IMR-90 (cell line): ENCODE measurements at regions not wholly inside any gene's neighbourhood (a gene's known extent, or its start where the extent isn't known, plus 50 kb on each side); places are given as distances from the start of the nearest gene placed in this dataset.

Experiments
- ATAC-seq: fragments of 200-7000 bp; cut with Tn5 transposase; 2 replicates; pipeline ENCODE4 v1.9.1; 2020; ENCODE audit warnings: low read depth, mild to moderate bottlenecking, moderate library complexity
- BruUV-seq: library from RNA; stranded (reverse); fragments of 400-500 nt; replicated peaks from 2 replicates; lab custom pipeline; 2021; lab: Mats Ljungman, UMichigan
- CTCF ChIA-PET: fragments of 300-600 bp; formaldehyde crosslinking; extraction: SDS; loops from one replicate; lab custom pipeline; 2021; ENCODE audit warnings: antibody characterized with exemption; lab: Yijun Ruan, JAX
- POLR2A ChIA-PET: fragments of 300-600 bp; sonication (Branson Sonifier 250); formaldehyde crosslinking; loops from one replicate; lab custom pipeline; 2022; ENCODE audit warnings: antibody characterized with exemption; ENCODE audit not compliant: unreplicated experiment; lab: Charles Lee
- DNase-seq: peaks from one replicate; pipeline ENCODE4 v3.0.0; 2013
- H2AFZ ChIP-seq: replicated peaks from 2 replicates; pipeline ENCODE3; 2013; ENCODE audit warnings: low read length, mild to moderate bottlenecking; ENCODE audit not compliant: poor library complexity
- H2AK5ac ChIP-seq: 2 replicates; pipeline ENCODE4 v1.6.1; 2013; ENCODE audit warnings: low read depth, low read length, inconsistent platforms
- H2AK9ac ChIP-seq: replicated peaks from 2 replicates; pipeline ENCODE3; 2013; ENCODE audit warnings: mild to moderate bottlenecking, low read depth, low read length, moderate library complexity; ENCODE audit not compliant: poor library complexity
- H2BK120ac ChIP-seq: 2 replicates; pipeline ENCODE4 v1.6.1; 2013; ENCODE audit warnings: low read depth, low read length, inconsistent platforms
- H2BK15ac ChIP-seq: 3 replicates; pipeline ENCODE4 v1.6.1; 2013; ENCODE audit warnings: low read depth, low read length, inconsistent platforms
- H2BK20ac ChIP-seq: 2 replicates; pipeline ENCODE4 v1.6.1; 2013; ENCODE audit warnings: low read depth, mild to moderate bottlenecking, inconsistent platforms, low read length, moderate library complexity
- H2BK5ac ChIP-seq: 2 replicates; pipeline ENCODE4 v1.6.1; 2013; ENCODE audit warnings: mild to moderate bottlenecking, low read depth, low read length, inconsistent platforms; ENCODE audit not compliant: poor library complexity, severe bottlenecking
- H3K14ac ChIP-seq: replicated peaks from 2 replicates; pipeline ENCODE4 v1.6.1; 2013; ENCODE audit warnings: low read depth, low read length, inconsistent platforms
- H3K18ac ChIP-seq: 2 replicates; pipeline ENCODE4 v1.6.1; 2013; ENCODE audit warnings: low read depth, low read length, control low read depth
- H3K23ac ChIP-seq: 2 replicates; pipeline ENCODE4 v1.6.1; 2013; ENCODE audit warnings: low read depth, low read length, inconsistent platforms
- H3K27ac ChIP-seq: 2 replicates; pipeline ENCODE4 v1.5.1; 2013; ENCODE audit warnings: mild to moderate bottlenecking, control low read depth, low read length; ENCODE audit not compliant: insufficient read depth
- H3K27me3 ChIP-seq: 2 replicates; pipeline ENCODE4 v1.6.1; 2013; ENCODE audit warnings: low read length; ENCODE audit not compliant: control insufficient read depth, insufficient read depth
- H3K36me3 ChIP-seq: 2 replicates; pipeline ENCODE4 v1.6.1; 2013; ENCODE audit warnings: low read length, mixed read lengths; ENCODE audit not compliant: control insufficient read depth, insufficient read depth
- H3K4ac ChIP-seq: 2 replicates; pipeline ENCODE4 v1.6.1; 2013; ENCODE audit warnings: low read depth, low read length, inconsistent platforms
- H3K4me1 ChIP-seq: 2 replicates; pipeline ENCODE4 v1.6.1; 2013; ENCODE audit warnings: low read length, mixed read lengths; ENCODE audit not compliant: control insufficient read depth, insufficient read depth
- H3K4me2 ChIP-seq: 2 replicates; pipeline ENCODE4 v1.6.1; 2013; ENCODE audit warnings: low read depth, mild to moderate bottlenecking, control low read depth, low read length, moderate library complexity
- H3K4me3 ChIP-seq: 2 replicates; pipeline ENCODE4 v1.5.1; 2013; ENCODE audit warnings: low read depth, mild to moderate bottlenecking, control low read depth, low read length, moderate library complexity; ENCODE audit not compliant: insufficient read depth
- H3K56ac ChIP-seq: 2 replicates; pipeline ENCODE4 v1.6.1; 2013; ENCODE audit warnings: low read length, inconsistent platforms; ENCODE audit not compliant: insufficient read depth; ENCODE audit errors: extremely low read depth
- H3K79me1 ChIP-seq, 2 experiments: 2 replicates each; pipeline ENCODE4 v1.6.1; 2013; ENCODE audit warnings: low read length in 2 of 2, inconsistent platforms in 1 of 2, low read depth in 1 of 2
- H3K9ac ChIP-seq: 2 replicates; pipeline ENCODE4 v1.6.1; 2013; ENCODE audit warnings: low read depth, low read length, control low read depth
- H3K9me1 ChIP-seq: 2 replicates; pipeline ENCODE4 v1.6.1; 2013; ENCODE audit warnings: low read length, inconsistent platforms; ENCODE audit not compliant: insufficient read depth
- H3K9me3 ChIP-seq: 2 replicates; pipeline ENCODE4 v1.6.1; 2013; ENCODE audit warnings: low read length; ENCODE audit not compliant: control insufficient read depth, insufficient read depth
- H4K20me1 ChIP-seq: 2 replicates; pipeline ENCODE4 v1.6.1; 2013; ENCODE audit warnings: low read length, inconsistent platforms; ENCODE audit not compliant: insufficient read depth
- H4K5ac ChIP-seq: 2 replicates; pipeline ENCODE4 v1.6.1; 2013; ENCODE audit warnings: mild to moderate bottlenecking, low read depth, low read length, control low read depth
- H4K8ac ChIP-seq, 2 experiments: 2 replicates each; pipeline ENCODE4 v1.6.1; 2013; ENCODE audit warnings: low read depth in 2 of 2, low read length in 2 of 2, control low read depth in 1 of 2, inconsistent platforms in 1 of 2
- H4K91ac ChIP-seq: 2 replicates; pipeline ENCODE4 v1.6.1; 2013; ENCODE audit warnings: low read depth, low read length, inconsistent platforms; ENCODE audit not compliant: insufficient read depth
- BHLHE40 ChIP-seq: fragments of 150-350 bp; IDR thresholded peaks from 2 replicates; pipeline ENCODE4 v1.6.1; 2016; ENCODE audit warnings: mild to moderate bottlenecking, low read depth, low read length
- CEBPB ChIP-seq: IDR thresholded peaks from 2 replicates; pipeline ENCODE4 v1.6.1; 2012; ENCODE audit warnings: low read depth, low read length, improper control_type of control experiment
- CHD1 ChIP-seq: IDR thresholded peaks from 2 replicates; pipeline ENCODE4 v1.6.1; 2012; ENCODE audit warnings: low read depth, low read length, improper control_type of control experiment
- MAZ ChIP-seq: IDR thresholded peaks from 2 replicates; pipeline ENCODE4 v1.6.1; 2012; ENCODE audit warnings: low read depth, mild to moderate bottlenecking, low read length, improper control_type of control experiment, moderate library complexity, borderline replicate concordance
- NFE2L2 ChIP-seq: fragments of 150-350 bp; IDR thresholded peaks from 2 replicates; pipeline ENCODE4 v1.6.1; 2016; ENCODE audit warnings: low read depth, mild to moderate bottlenecking, low read length
- POLR2A ChIP-seq: IDR thresholded peaks from 2 replicates; pipeline ENCODE4 v1.6.1; 2012; ENCODE audit warnings: mild to moderate bottlenecking, low read depth, low read length
- RAD21 ChIP-seq: IDR thresholded peaks from 2 replicates; pipeline ENCODE4 v1.6.1; 2012; ENCODE audit warnings: low read length, improper control_type of control experiment
- WGBS, 2 experiments: methylation state at CpG; one replicate each; pipeline versions ENCODE4 v1.1.5 to v1.1.7; 2013; ENCODE audit warnings: missing lambda C conversion rate in 2 of 2; ENCODE audit not compliant: insufficient read length in 1 of 2; ENCODE audit errors: extremely low coverage in 2 of 2; 5-methylcytosine and 5-hydroxymethylcytosine counted together
- dilution Hi-C: fragments of 300-500 bp; cut with HindIII; formaldehyde crosslinking; loops from one replicate; pipeline ENCODE4 v1.14.3; 2018; ENCODE audit warnings: low sequenced_read_pairs; ENCODE audit not compliant: unreplicated experiment
- in situ Hi-C: fragments of 300-500 bp; cut with MboI; formaldehyde crosslinking; loops from 3 replicates; pipeline ENCODE4 v1.14.3; 2019; ENCODE audit warnings: low sequenced_read_pairs, inconsistent platforms, mixed read lengths
- intact Hi-C: fragments of 100-400 bp; cut with micrococcal nuclease; formaldehyde crosslinking; loops from 2 replicates; pipeline ENCODE4 v1.10.0; 2022
- TF ChIP-seq, protein P1 (sequence below): fragments of 150-350 bp; IDR thresholded peaks from 2 replicates; pipeline ENCODE4 v1.6.1; 2016; ENCODE audit warnings: low read depth, mild to moderate bottlenecking, low read length, moderate library complexity, borderline replicate concordance

GRCh38 chr11:70517988-70518907 is 119.9 kb downstream of the CTTN start:
- H2BK120ac ChIP-seq: no peak overlapping the region
- H3K9me1 ChIP-seq: no peaks in the 10 kb centered on the region
- intact Hi-C loops (no loop called here), in situ Hi-C loops (no loop called here), dilution Hi-C loops (no loop called here)
- H3K9me3 ChIP-seq: peaks cover under 1% of the 10 kb centered on the region
- H3K79me1 ChIP-seq: no peaks in the 10 kb centered on the region
- no peak overlapping the region for H3K4me3 ChIP-seq
- CTCF ChIA-PET: interaction anchor here (0.7 kb wide), 1 partner anchor 50 kb away, joined by 4 read pairs; no protein-coding TSS in a partner anchor
- no peak overlapping the region for H3K56ac ChIP-seq
- H4K8ac ChIP-seq: no peak overlapping the region
- no peak overlapping the region for H3K23ac ChIP-seq
- no peaks in the 10 kb centered on the region for H3K36me3 ChIP-seq
- no peak overlapping the region for H2AK9ac ChIP-seq
- peaks cover 8% of the 10 kb centered on the region for H4K20me1 ChIP-seq
- DNase-seq (peak; percentile 64), ATAC-seq (peak; percentile 71)
- no peak overlapping the region for H3K4ac ChIP-seq
- no peak overlapping the region for H3K4me2 ChIP-seq
- H2AFZ ChIP-seq: no peak overlapping the region
- no peak overlapping the region for H2BK20ac ChIP-seq
- no peak overlapping the region for H2AK5ac ChIP-seq
- H3K18ac ChIP-seq: no peak overlapping the region
- H3K27ac ChIP-seq: no peak overlapping the region
- no peak for TF ChIP-seq NFE2L2
- TF ChIP-seq POLR2A: no peak
- no peak for TF ChIP-seq CEBPB
- TF ChIP-seq BHLHE40: no peak
- no peak for TF ChIP-seq RAD21
- TF ChIP-seq MAZ: no peak
- TF ChIP-seq, protein P1, sequence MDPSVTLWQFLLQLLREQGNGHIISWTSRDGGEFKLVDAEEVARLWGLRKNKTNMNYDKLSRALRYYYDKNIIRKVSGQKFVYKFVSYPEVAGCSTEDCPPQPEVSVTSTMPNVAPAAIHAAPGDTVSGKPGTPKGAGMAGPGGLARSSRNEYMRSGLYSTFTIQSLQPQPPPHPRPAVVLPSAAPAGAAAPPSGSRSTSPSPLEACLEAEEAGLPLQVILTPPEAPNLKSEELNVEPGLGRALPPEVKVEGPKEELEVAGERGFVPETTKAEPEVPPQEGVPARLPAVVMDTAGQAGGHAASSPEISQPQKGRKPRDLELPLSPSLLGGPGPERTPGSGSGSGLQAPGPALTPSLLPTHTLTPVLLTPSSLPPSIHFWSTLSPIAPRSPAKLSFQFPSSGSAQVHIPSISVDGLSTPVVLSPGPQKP: no peak
- no peak for TF ChIP-seq CHD1
- POLR2A ChIA-PET: no interaction called here
- WGBS, 2 experiments: 76% methylated on average over 5 of the region's 22 CpGs; no CpG with 5 or more reads in 1 of the 2 experiments
- no peak overlapping the region for H3K9ac ChIP-seq
- no peak overlapping the region for H2BK5ac ChIP-seq
- H4K91ac ChIP-seq: no peak overlapping the region
- no peak overlapping the region for H3K14ac ChIP-seq
- peaks cover 17% of the 10 kb centered on the region for H3K27me3 ChIP-seq
- H2BK15ac ChIP-seq: no peak overlapping the region
- BruUV-seq: no TSS peak
- no peaks in the 10 kb centered on the region for H3K4me1 ChIP-seq
- no peak overlapping the region for H4K5ac ChIP-seq
